Nephron progenitor cell (in vitro differentiated cells): ENCODE measurements at regions not wholly inside any gene's neighbourhood (a gene's known extent, or its start where the extent isn't known, plus 50 kb on each side); places are given as distances from the start of the nearest gene placed in this dataset.

Experiments used
- DNase-seq: peaks from one replicate; pipeline ENCODE4 v3.0.0; 2021
- H3K27ac Mint-ChIP-seq: 2 replicates; pipeline ENCODE4 v1.8.0; 2021; ENCODE audit warnings: mild to moderate bottlenecking, moderate library complexity, mixed read lengths
- H3K27me3 Mint-ChIP-seq: 2 replicates; pipeline ENCODE4 v1.8.0; 2021; ENCODE audit warnings: mild to moderate bottlenecking, low read depth, mixed read lengths; ENCODE audit not compliant: poor library complexity
- H3K36me3 Mint-ChIP-seq: 2 replicates; pipeline ENCODE4 v1.8.0; 2021; ENCODE audit warnings: low read depth, mixed read lengths
- H3K4me1 Mint-ChIP-seq: 2 replicates; pipeline ENCODE4 v1.8.0; 2021; ENCODE audit warnings: mixed read lengths
- H3K4me3 Mint-ChIP-seq: 2 replicates; pipeline ENCODE4 v1.8.0; 2021; ENCODE audit warnings: mild to moderate bottlenecking, moderate library complexity, mixed read lengths
- H3K9me3 Mint-ChIP-seq: 2 replicates; pipeline ENCODE4 v1.8.0; 2021; ENCODE audit warnings: mild to moderate bottlenecking, moderate library complexity, mixed read lengths
- CTCF ChIP-seq: fragments of 200-600 bp; sonication (generic); IDR thresholded peaks from 2 replicates; pipeline ENCODE4 v1.5.0; 2021; ENCODE audit warnings: antibody characterized with exemption

DNA sequence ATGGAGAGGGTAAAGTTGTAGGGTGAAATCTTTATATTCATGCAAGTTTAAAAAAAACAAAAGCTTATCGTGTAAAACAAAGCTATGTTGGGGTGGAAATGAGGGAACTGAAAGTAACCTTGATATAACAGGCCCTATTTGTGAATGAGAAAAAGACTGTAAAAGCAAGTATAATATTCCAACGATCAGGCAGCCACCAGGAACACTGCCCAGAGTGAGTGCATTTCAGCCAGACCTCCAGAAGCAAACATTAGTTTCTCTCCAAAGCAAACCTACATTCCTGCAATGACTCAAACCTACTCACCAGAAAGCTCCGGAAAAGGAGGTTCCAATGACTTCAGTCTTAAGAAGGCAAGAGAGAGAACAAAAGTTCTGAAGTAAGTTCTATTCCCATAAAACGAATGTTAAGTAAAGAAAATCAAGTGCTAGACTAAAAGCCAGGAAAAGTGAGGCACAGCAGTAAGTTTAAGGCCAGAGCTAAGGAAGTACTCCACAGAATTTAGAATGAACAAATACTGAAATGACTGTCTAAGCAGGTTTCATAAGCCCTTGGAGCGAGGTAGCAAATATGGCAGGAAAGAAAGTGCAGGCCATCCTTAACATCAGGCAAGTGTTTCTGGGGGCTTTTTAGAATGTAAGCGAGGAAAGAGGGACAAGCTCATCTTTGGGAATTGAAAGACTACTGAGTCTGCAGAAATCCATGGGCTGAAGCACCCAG lies 493.1 kb downstream of the XPNPEP1 start:
- Mint-ChIP-seq H3K36me3 (no peaks in the 10 kb centered on the region), H3K27me3 (no peaks in the 10 kb centered on the region), H3K4me3 (no peak overlapping the region), H3K27ac (no peak overlapping the region), H3K9me3 (no peaks in the 10 kb centered on the region), H3K4me1 (no peaks in the 10 kb centered on the region)
- no peak for DNase-seq
- TF ChIP-seq CTCF, result no peak

- H3K27ac Mint-ChIP-seq, result no peak overlapping the region
- H3K4me1 Mint-ChIP-seq, result no peaks in the 10 kb centered on the region
- no peaks in the 10 kb centered on the region for H3K9me3 Mint-ChIP-seq
- no peaks in the 10 kb centered on the region for H3K27me3 Mint-ChIP-seq
- no peaks in the 10 kb centered on the region for H3K36me3 Mint-ChIP-seq
- no peak for TF ChIP-seq CTCF
- no peak for DNase-seq
- no peak overlapping the region for H3K4me3 Mint-ChIP-seq
Measured at GRCh38 chr10:109428775-109429491, 494.4 kb downstream of the XPNPEP1 start.

- no peak for DNase-seq
- Mint-ChIP-seq H3K36me3 (no peaks in the 10 kb centered on the region), H3K9me3 (no peaks in the 10 kb centered on the region), H3K27me3 (no peaks in the 10 kb centered on the region), H3K4me1 (no peaks in the 10 kb centered on the region), H3K4me3 (no peak overlapping the region), H3K27ac (no peak overlapping the region)
- TF ChIP-seq CTCF, result no peak
Measured at GRCh38 chr10:109427411-109427810, 495.9 kb downstream of the XPNPEP1 start.

DNA sequence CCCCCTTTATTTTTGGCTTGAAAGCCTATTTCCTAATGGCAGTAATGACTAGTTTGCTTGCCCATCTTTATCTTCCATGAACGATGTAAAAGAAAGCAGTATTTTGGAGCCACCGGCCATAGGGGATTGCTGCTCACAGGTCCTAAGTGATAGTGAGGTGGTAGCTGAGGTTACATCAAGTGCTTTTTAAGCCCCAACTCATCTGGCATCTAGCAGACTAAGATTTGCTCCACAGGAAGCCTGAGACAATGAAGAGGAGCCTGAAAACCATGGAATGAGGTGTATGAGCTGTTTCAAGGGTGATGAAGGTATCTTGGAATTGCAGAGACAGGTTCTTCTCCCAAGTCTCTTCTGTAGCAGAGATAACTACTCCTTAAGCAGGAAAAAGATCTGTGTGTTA lies 496.3 kb downstream of the XPNPEP1 start:
- H3K4me3 Mint-ChIP-seq, result no peak overlapping the region
- DNase-seq, result no peak
- H3K27me3 Mint-ChIP-seq, result no peaks in the 10 kb centered on the region
- H3K27ac Mint-ChIP-seq, result no peak overlapping the region
- no peaks in the 10 kb centered on the region for H3K9me3 Mint-ChIP-seq
- no peaks in the 10 kb centered on the region for H3K36me3 Mint-ChIP-seq
- no peaks in the 10 kb centered on the region for H3K4me1 Mint-ChIP-seq
- TF ChIP-seq CTCF, result no peak

DNA sequence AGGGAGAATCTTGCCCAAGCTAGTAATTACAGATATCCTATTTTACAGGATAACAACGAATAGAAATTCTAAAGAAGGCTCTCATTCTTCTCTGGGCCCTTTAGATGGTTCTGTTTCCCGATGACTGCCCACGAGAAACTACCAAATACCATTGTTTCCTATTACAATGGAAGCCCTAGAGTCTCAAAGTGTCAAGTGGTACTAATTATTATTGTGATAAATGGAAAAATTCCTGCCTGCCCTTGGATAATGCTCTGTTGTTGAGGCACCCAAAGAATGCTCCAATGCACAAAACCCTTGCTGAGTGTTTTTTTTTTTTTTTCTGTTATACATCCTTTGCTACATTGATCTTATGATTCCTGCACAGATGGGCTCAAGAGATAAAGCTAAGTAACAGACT lies 504.5 kb downstream of the XPNPEP1 start:
- Mint-ChIP-seq H3K27me3 (no peaks in the 10 kb centered on the region), H3K9me3 (peaks cover 3% of the 10 kb centered on the region), H3K27ac (no peak overlapping the region), H3K36me3 (no peaks in the 10 kb centered on the region), H3K4me3 (no peak overlapping the region), H3K4me1 (no peaks in the 10 kb centered on the region)
- TF ChIP-seq CTCF, result no peak
- no peak for DNase-seq

DNA sequence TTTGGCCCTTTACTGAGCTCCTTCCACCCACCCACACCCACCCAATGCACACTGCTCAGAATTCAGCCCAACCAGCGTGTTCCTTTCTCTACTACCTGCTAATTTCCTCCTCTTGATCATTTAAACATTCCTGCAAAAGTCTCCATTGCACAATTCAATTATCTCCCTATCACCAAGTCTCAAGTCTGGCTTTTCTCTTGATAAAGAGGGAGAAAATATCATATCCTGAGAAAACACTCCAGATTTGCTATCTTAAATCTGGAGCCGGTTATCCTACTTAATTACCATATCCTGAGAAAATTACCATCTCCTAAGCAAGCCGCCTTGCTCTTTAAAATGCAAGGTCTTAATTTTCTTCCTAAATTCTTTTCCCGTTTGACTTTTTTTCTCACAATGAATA lies 505.5 kb downstream of the XPNPEP1 start:
- Mint-ChIP-seq H3K27me3 (no peaks in the 10 kb centered on the region), H3K4me3 (no peak overlapping the region), H3K36me3 (no peaks in the 10 kb centered on the region), H3K9me3 (peaks cover 3% of the 10 kb centered on the region), H3K4me1 (no peaks in the 10 kb centered on the region), H3K27ac (no peak overlapping the region)
- TF ChIP-seq CTCF, result no peak
- no peak for DNase-seq
